ENCODE measurements at regions not wholly inside any gene's neighbourhood (a gene's known extent, or its start where the extent isn't known, plus 50 kb on each side); places are given as distances from the start of the nearest gene placed in this dataset.

- no peak for DNase-seq (ENCODE audit: low read depth)
- TF ChIP-seq, protein P1, sequence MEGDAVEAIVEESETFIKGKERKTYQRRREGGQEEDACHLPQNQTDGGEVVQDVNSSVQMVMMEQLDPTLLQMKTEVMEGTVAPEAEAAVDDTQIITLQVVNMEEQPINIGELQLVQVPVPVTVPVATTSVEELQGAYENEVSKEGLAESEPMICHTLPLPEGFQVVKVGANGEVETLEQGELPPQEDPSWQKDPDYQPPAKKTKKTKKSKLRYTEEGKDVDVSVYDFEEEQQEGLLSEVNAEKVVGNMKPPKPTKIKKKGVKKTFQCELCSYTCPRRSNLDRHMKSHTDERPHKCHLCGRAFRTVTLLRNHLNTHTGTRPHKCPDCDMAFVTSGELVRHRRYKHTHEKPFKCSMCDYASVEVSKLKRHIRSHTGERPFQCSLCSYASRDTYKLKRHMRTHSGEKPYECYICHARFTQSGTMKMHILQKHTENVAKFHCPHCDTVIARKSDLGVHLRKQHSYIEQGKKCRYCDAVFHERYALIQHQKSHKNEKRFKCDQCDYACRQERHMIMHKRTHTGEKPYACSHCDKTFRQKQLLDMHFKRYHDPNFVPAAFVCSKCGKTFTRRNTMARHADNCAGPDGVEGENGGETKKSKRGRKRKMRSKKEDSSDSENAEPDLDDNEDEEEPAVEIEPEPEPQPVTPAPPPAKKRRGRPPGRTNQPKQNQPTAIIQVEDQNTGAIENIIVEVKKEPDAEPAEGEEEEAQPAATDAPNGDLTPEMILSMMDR (conservative IDR thresholded peaks at IDR 0.05; ENCODE audit: low read depth, low read length) = no peak
- no peak overlapping the region for H3K4me3 ChIP-seq (ENCODE audit: low read depth, low read length)
These were observed 338.1 kb upstream of the MMS22L start for GRCh38 chr6:97621111-97621510.

DNA sequence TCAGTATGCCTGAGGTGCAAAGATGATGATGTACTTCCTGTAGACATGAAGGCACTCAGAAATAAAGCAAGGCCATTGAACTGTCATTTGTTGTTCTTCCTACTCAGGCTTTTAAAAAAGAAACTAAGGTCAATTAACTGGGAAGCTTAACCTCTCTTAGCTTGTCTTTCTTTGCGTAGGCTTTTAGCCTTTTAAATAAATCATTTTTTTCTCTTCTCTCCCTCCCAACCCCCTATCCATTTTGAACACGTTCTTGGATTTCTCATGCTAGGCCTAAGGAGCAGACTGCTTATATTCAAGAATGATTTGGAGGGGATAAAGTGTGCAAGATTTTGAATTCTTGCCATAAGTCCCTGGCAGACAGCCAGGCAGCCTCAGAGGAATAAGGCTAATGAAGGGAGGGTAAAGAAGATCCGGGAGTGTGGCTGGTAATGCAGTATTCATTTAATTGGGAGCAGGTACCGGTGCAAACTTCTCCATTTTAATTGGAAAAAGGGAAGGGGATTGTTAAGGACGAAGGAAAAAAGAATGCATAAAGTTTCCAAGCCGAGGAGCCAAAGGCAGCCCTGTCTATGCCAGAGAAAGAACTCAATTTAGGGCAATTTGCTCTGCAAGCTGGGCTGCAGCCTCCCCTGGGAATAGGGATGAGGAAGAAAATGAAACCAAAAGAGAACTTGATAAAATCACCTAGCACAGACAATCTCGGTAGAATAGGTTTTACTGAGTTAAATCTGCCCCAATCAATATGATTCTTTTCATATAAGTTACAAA lies 343.8 kb upstream of the MMS22L start:
- TF ChIP-seq, protein P1 (conservative IDR thresholded peaks at IDR 0.05; ENCODE audit: low read depth, low read length) = no peak
- no peak for DNase-seq (ENCODE audit: low read depth)
- H3K4me3 ChIP-seq (ENCODE audit: low read depth, low read length) = peak overlapping the region; percentile 2

- DNase-seq (ENCODE audit: low read depth) = no peak
- TF ChIP-seq, protein P1 (conservative IDR thresholded peaks at IDR 0.05; ENCODE audit: low read depth, low read length) = no peak
- H3K4me3 ChIP-seq (ENCODE audit: low read depth, low read length) = no peak overlapping the region
These were observed 346.2 kb upstream of the MMS22L start for GRCh38 chr6:97629180-97629579.

GRCh38 chr6:97630604-97631003 lies 347.6 kb upstream of the MMS22L start:
- no peak overlapping the region for H3K4me3 ChIP-seq (ENCODE audit: low read depth, low read length)
- TF ChIP-seq, protein P1 (conservative IDR thresholded peaks at IDR 0.05; ENCODE audit: low read depth, low read length) = no peak
- DNase-seq (ENCODE audit: low read depth) = no peak

DNA sequence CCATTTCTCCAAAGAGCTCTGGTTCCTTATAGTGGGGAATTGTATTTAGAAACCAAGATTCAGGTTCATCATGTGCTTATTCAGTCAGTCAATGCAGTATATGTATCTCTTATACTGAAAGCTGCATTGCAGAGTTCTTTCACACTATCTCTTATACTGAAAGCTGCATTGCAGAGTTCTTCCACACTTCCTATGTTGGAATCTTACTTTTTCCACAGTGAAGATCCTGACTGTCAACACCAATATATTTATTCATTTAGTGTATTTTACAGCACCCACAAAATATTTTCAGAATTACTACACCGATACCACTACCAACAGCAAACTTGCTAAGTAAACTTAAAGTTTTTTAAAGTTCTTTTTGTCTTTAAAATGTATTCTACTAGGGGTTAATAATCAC lies 349.3 kb upstream of the MMS22L start:
- TF ChIP-seq, protein P1 (conservative IDR thresholded peaks at IDR 0.05; ENCODE audit: low read depth, low read length) = no peak
- H3K4me3 ChIP-seq (ENCODE audit: low read depth, low read length) = no peak overlapping the region
- no peak for DNase-seq (ENCODE audit: low read depth)

- TF ChIP-seq, protein P1 (conservative IDR thresholded peaks at IDR 0.05; ENCODE audit: low read depth, low read length) = no peak
- DNase-seq (ENCODE audit: low read depth) = no peak
- H3K4me3 ChIP-seq (ENCODE audit: low read depth, low read length) = no peak overlapping the region
These were observed 356.7 kb upstream of the MMS22L start for GRCh38 chr6:97639702-97640101.

GRCh38 chr6:97644353-97644752 lies 361.3 kb upstream of the MMS22L start:
- TF ChIP-seq, protein P1 (conservative IDR thresholded peaks at IDR 0.05; ENCODE audit: low read depth, low read length) = no peak
- no peak overlapping the region for H3K4me3 ChIP-seq (ENCODE audit: low read depth, low read length)
- DNase-seq (ENCODE audit: low read depth) = no peak

All from epithelial cell of proximal tubule (primary cell).